ENCODE measurements at regions not wholly inside any gene's neighbourhood (a gene's known extent, or its start where the extent isn't known, plus 50 kb on each side); places are given as distances from the start of the nearest gene placed in this dataset.

DNA sequence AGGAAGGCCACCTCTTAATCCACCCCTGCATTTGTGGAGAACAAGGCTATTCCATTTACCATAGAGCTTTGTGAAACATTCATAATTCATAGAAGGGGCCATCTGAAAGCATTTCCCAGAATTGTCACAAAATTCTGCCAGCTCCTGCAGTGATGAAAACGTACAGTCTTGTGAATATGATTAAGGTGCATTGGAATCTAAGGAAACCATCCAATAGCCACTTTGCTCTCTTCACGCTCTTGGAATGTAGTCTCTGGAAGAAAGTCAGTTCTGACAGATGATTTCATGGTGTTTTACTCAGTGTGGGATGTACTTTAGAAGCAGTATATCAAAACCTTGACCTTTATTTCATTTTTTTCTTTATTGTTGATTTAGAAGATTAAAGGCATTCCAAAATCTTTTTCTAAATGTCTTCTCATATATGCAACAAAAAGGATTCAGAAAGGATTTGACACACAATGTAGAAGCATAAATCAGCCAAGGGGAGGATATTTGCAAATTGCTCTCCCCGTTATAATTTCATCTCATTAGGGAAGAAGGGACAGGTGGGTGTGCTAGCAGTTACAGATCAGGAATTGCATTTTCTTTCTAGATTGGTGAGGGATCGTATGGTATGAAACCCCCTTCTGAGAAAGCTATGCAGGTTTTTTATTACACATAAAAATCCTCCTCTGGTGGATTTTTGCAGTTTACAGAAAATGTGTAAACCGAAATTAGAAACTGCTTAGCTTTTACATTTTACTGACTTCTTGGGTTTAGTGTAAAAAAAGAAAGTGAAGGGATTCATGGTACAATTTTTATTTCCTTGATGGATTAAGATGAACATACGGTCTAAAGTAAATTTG lies 390.2 kb downstream of the LRIG3 start:
- FAIRE-seq (no peak), DNase-seq (ENCODE audit: low read depth) (peak; percentile 90)
- TF ChIP-seq, protein P1, sequence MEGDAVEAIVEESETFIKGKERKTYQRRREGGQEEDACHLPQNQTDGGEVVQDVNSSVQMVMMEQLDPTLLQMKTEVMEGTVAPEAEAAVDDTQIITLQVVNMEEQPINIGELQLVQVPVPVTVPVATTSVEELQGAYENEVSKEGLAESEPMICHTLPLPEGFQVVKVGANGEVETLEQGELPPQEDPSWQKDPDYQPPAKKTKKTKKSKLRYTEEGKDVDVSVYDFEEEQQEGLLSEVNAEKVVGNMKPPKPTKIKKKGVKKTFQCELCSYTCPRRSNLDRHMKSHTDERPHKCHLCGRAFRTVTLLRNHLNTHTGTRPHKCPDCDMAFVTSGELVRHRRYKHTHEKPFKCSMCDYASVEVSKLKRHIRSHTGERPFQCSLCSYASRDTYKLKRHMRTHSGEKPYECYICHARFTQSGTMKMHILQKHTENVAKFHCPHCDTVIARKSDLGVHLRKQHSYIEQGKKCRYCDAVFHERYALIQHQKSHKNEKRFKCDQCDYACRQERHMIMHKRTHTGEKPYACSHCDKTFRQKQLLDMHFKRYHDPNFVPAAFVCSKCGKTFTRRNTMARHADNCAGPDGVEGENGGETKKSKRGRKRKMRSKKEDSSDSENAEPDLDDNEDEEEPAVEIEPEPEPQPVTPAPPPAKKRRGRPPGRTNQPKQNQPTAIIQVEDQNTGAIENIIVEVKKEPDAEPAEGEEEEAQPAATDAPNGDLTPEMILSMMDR (IDR thresholded peaks at IDR 0.05; ENCODE audit: insufficient read depth, low read length, severe bottlenecking), result no peak
- Histone ChIP-seq H3K36me3 (ENCODE audit: control insufficient read depth, insufficient read depth, low read length) (no peaks in the 10 kb centered on the region), H3K27me3 (ENCODE audit: control insufficient read depth, insufficient read depth, low read length) (no peaks in the 10 kb centered on the region), H3K4me3 (ENCODE audit: low read depth, low read length) (no peak overlapping the region)

DNA sequence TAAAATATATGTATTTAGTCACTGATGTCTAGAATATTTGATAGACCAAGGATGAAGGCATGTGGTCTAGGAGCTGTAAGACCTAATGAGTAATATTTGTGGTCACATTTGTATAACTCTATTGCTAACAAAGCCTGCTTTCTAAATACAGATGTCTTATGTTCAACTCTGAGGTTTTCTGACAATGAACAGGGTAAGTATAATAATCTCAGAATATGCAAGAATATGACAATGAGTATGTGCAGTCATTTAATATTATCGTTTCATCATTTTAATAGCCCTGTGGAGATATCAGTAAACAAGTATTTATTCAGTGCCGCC lies 389.6 kb downstream of the LRIG3 start:
- FAIRE-seq, result no peak
- Histone ChIP-seq H3K36me3 (ENCODE audit: control insufficient read depth, insufficient read depth, low read length) (no peaks in the 10 kb centered on the region), H3K4me3 (ENCODE audit: low read depth, low read length) (no peak overlapping the region), H3K27me3 (ENCODE audit: control insufficient read depth, insufficient read depth, low read length) (no peaks in the 10 kb centered on the region)
- DNase-seq (ENCODE audit: low read depth), result peak; percentile 45
- TF ChIP-seq, protein P1 (IDR thresholded peaks at IDR 0.05; ENCODE audit: insufficient read depth, low read length, severe bottlenecking), result no peak

DNA sequence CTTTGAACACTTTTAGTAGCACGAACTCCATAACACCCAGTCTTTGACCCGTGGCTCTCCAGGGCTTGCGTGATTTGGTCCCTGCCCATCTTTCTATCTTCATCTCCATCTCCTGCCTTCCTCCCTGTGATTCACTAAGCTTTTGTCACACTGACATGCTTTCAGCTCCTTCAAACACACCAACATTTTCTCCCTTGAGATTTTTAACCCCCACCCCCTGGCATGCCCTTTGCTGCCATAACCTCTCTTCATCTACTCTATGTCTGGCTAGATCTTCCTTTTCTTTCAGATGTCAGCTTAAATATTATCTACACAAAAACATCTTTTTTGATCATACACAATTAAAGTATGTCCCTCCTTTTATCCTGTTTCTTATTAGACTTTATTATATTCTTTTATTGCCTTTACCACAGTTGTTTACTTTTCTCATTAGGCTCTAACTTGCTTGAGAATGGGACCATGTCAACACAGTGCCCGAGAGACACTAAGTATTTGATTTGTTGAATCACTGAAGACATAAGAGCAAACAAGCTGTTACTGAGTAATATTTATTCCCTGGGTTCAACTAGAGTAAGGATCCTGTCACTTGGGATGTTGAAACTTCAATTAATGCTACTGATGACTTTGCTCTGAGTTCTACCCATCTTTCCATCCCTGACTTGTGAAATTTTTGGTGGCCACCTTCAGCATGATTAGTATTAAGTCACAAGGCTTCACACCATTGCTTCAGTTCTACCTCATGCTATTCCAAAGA lies 387.3 kb downstream of the LRIG3 start:
- no peaks in the 10 kb centered on the region for H3K27me3 ChIP-seq (ENCODE audit: control insufficient read depth, insufficient read depth, low read length)
- TF ChIP-seq, protein P1 (IDR thresholded peaks at IDR 0.05; ENCODE audit: insufficient read depth, low read length, severe bottlenecking), result no peak
- DNase-seq (ENCODE audit: low read depth) (peak; percentile 67), FAIRE-seq (no peak)
- H3K36me3 ChIP-seq (ENCODE audit: control insufficient read depth, insufficient read depth, low read length), result no peaks in the 10 kb centered on the region
- H3K4me3 ChIP-seq (ENCODE audit: low read depth, low read length), result no peak overlapping the region

DNA sequence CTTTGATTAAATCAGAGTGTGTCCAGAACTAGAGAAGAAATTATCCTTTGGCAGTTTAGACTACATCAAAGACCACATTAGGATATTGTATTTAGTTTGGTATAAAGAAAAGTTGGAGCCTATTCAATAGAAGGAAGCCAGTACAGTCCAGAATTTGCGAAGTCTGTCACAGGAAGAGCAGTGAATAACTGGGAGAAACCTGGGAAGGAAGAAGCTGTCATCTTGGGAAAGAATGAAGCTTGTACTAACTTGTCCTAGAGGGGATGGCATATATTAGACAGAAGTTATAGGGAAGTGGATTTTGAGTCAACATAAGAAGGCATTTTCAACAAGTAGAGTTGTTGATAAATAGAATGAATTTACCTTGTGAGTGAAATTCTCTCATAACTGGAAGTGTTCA lies 386.7 kb downstream of the LRIG3 start:
- no peak for FAIRE-seq
- no peak overlapping the region for H3K4me3 ChIP-seq (ENCODE audit: low read depth, low read length)
- H3K36me3 ChIP-seq (ENCODE audit: control insufficient read depth, insufficient read depth, low read length), result no peaks in the 10 kb centered on the region
- TF ChIP-seq, protein P1 (IDR thresholded peaks at IDR 0.05; ENCODE audit: insufficient read depth, low read length, severe bottlenecking), result no peak
- DNase-seq (ENCODE audit: low read depth), result peak; percentile 91
- H3K27me3 ChIP-seq (ENCODE audit: control insufficient read depth, insufficient read depth, low read length), result no peaks in the 10 kb centered on the region

DNA sequence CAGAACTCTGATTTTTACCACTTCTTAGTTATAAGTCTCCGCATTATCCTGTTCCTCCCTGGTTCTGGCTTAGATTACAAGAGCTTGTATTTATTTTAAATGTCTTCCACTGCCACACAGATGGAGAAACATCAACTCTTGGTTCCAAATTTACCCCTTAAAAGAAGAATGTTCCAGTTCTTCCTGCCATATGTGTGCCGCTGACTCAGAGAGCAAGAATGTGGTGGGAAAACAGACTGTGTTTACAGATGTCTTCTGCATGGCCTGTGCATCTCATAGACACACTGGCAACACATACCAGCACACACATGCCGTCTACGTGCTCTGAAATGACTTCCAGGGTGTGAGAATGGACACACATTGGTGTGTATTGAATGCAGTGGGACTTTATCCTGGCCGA lies 383.0 kb downstream of the LRIG3 start:
- DNase-seq (ENCODE audit: low read depth), result peak; percentile 38
- no peak for FAIRE-seq
- Histone ChIP-seq H3K36me3 (ENCODE audit: control insufficient read depth, insufficient read depth, low read length) (no peaks in the 10 kb centered on the region), H3K4me3 (ENCODE audit: low read depth, low read length) (no peak overlapping the region), H3K27me3 (ENCODE audit: control insufficient read depth, insufficient read depth, low read length) (no peaks in the 10 kb centered on the region)
- TF ChIP-seq, protein P1 (IDR thresholded peaks at IDR 0.05; ENCODE audit: insufficient read depth, low read length, severe bottlenecking), result no peak

All from bronchial epithelial cell (primary cell).